ENCODE measurements at regions not wholly inside any gene's neighbourhood (a gene's known extent, or its start where the extent isn't known, plus 50 kb on each side); places are given as distances from the start of the nearest gene placed in this dataset.

DNA sequence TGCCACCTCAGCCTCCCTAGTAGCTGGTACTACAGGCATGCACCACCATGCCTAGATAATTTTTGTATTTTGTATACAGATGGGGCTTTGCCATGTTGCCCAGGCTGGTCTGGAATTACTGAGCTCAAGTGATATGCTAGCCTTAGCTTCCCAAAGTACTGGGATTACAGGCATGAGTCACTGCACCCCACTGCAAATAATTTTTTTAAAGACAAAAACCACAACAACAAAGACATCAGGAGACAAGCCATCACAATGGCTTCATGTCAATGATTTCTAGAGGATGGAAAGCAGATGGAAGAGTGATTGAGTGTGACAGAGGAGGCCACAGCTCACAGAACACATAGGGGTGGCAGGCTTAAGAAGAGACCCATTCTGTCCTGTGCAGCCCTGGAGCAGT, 97.9 kb upstream of the PCSK1 start:
- TF ChIP-seq, protein P1, sequence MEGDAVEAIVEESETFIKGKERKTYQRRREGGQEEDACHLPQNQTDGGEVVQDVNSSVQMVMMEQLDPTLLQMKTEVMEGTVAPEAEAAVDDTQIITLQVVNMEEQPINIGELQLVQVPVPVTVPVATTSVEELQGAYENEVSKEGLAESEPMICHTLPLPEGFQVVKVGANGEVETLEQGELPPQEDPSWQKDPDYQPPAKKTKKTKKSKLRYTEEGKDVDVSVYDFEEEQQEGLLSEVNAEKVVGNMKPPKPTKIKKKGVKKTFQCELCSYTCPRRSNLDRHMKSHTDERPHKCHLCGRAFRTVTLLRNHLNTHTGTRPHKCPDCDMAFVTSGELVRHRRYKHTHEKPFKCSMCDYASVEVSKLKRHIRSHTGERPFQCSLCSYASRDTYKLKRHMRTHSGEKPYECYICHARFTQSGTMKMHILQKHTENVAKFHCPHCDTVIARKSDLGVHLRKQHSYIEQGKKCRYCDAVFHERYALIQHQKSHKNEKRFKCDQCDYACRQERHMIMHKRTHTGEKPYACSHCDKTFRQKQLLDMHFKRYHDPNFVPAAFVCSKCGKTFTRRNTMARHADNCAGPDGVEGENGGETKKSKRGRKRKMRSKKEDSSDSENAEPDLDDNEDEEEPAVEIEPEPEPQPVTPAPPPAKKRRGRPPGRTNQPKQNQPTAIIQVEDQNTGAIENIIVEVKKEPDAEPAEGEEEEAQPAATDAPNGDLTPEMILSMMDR (IDR thresholded peaks at IDR 0.05), result no peak
- TF ChIP-seq EP300 (IDR thresholded peaks at IDR 0.05; ENCODE audit: borderline replicate concordance in 1 of 2, low read depth in 1 of 2, low read length in 1 of 2), result no peak
- TF ChIP-seq TAF1 (IDR thresholded peaks at IDR 0.05; ENCODE audit: borderline replicate concordance, low read depth, low read length), result no peak
- TF ChIP-seq EZH2phosphoT487 (IDR thresholded peaks at IDR 0.05; ENCODE audit: borderline replicate concordance, low read depth), result no peak
- TF ChIP-seq, protein P2, sequence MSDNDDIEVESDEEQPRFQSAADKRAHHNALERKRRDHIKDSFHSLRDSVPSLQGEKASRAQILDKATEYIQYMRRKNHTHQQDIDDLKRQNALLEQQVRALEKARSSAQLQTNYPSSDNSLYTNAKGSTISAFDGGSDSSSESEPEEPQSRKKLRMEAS (IDR thresholded peaks at IDR 0.05; ENCODE audit: low read depth), result no peak
- TF ChIP-seq, protein P3, sequence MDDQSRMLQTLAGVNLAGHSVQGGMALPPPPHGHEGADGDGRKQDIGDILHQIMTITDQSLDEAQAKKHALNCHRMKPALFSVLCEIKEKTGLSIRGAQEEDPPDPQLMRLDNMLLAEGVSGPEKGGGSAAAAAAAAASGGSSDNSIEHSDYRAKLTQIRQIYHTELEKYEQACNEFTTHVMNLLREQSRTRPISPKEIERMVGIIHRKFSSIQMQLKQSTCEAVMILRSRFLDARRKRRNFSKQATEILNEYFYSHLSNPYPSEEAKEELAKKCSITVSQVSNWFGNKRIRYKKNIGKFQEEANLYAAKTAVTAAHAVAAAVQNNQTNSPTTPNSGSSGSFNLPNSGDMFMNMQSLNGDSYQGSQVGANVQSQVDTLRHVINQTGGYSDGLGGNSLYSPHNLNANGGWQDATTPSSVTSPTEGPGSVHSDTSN (IDR thresholded peaks at IDR 0.05), result no peak
- no peak for TF ChIP-seq POLR2AphosphoS5 (IDR thresholded peaks at IDR 0.05; ENCODE audit: low read depth, low read length)
- TF ChIP-seq CHD2 (IDR thresholded peaks at IDR 0.05; ENCODE audit: low read length, partially characterized antibody), result no peak
- TF ChIP-seq JUND (IDR thresholded peaks at IDR 0.05), result no peak
